SHP77 (cell line): ENCODE measurements at regions not wholly inside any gene's neighbourhood (a gene's known extent, or its start where the extent isn't known, plus 50 kb on each side); places are given as distances from the start of the nearest gene placed in this dataset.
"Not testable (repeated sequence)": the region's sequence is repeated elsewhere in the genome, so short reads cannot be mapped to it uniquely, and the experiment has no call there.

Experiments
- DNase-seq, 2 experiments: peaks; one replicate each; lab custom pipeline; 2025; lab: John Stamatoyannopoulos, UW

- DNase-seq = no peak
Observed at GRCh38 chr4:14916554-14917297, 85.6 kb upstream of the CPEB2 start.

GRCh38 chr4:14917298-14917633, 85.0 kb upstream of the CPEB2 start:
- no peak for DNase-seq

DNA sequence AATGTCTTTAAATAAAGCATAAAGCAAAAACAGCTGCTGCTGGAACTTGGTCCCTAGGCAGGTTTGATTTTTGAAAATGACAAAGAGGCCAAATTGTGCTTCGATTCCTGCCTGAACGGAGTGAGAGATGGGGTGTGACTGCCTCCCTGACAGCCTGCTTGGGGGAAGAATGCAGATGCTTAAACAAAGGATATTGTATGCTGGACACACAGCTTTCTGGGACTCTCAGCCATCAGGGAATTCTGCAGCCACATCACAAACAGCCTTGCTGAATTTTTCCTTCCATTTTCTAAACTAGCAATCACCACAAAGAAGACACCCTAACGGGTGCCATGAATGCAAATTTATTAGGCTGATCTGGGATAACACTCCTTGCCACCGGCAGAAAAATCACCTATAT, 83.9 kb upstream of the CPEB2 start:
- DNase-seq = no peak

- no peak for DNase-seq
Observed at GRCh38 chr4:14919785-14920184, 82.5 kb upstream of the CPEB2 start.

DNA sequence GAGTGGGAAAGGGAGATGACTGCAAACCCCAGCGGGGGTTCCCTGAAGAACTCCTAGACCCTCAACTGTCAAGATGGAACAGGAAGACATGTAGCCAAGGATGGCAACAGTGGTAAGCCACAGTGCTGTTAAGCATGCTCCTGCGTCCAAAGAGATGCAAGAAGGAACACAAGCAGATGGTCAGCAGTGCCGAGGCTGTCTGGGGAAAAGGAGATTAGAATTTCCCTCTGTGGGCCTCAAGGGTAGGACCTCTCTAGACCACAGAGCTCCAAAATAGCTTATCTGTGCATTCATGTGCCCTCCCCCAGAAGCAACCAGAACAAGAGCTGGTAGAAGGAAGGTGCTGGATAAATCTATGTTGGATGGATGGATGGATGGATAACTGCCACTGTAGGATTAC, 82.0 kb upstream of the CPEB2 start:
- DNase-seq = no peak

GRCh38 chr4:14920759-14921320, 81.4 kb upstream of the CPEB2 start:
- no peak for DNase-seq

DNA sequence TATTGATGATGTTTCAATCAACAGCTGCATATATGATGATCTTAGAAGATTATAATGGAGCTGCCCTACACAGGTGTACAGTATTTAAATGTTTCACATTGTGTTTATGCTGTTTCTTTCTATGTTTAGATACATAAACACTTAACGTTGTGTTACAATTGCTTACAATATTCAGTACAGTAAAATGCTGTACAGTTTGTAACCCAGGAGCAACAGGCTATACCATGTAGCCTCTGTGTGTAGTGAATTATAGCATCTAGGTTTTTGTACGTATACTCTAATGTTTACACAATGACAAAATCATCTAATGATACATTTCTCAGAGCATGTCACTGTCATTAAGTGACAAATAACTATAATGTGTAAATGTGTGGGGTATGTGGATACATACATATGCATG, 80.5 kb upstream of the CPEB2 start:
- not testable (repeated sequence) for DNase-seq

- no peak for DNase-seq
Observed at GRCh38 chr4:14924076-14924811, 78.0 kb upstream of the CPEB2 start.

DNA sequence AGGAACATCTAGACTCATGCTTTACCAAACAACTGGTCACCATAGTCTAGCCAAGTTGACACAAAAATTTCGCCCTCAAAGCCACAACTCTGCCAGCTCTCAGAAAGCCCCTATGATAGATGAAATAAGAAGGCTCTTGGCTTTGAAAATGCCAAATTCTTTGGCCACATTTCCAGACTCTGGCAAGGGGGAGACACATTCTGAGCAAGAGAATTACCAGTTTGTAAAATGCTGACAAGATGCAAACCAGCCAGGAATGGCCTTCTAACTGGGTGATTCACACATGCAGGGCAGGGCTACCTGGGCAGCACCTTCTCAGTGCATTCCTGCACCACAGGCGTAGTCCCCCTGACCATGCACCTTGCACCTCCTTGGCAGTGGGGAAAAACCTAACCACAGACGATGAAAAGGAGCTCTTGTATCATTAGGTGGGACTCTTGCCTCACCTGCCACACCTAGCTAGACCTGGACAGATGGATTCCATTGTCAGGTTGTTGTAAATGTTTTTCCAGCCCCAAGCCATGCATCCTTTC, 77.4 kb upstream of the CPEB2 start:
- DNase-seq = no peak

DNA sequence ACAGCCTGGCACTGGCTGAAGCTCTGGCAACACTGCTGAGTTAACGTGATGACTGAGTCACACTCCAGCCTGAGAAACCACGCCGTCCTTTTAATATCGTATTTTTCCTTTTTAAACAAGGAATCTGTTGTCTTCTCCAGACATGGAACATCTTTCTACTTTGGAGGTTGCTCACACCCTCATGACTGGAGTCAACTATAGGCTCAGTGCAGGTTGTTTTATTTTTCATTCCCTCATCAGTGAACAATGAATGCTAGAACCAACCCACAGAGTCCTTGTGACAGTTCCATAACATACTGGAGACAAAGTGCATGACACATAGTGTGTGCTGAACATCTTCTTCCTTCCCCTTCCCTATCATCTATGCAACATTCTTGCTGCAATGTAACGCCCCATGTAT, 76.8 kb upstream of the CPEB2 start:
- DNase-seq = no peak

GRCh38 chr4:14926368-14926767, 75.9 kb upstream of the CPEB2 start:
- DNase-seq = no peak

GRCh38 chr4:14928035-14928434, 74.2 kb upstream of the CPEB2 start:
- DNase-seq = no peak

DNA sequence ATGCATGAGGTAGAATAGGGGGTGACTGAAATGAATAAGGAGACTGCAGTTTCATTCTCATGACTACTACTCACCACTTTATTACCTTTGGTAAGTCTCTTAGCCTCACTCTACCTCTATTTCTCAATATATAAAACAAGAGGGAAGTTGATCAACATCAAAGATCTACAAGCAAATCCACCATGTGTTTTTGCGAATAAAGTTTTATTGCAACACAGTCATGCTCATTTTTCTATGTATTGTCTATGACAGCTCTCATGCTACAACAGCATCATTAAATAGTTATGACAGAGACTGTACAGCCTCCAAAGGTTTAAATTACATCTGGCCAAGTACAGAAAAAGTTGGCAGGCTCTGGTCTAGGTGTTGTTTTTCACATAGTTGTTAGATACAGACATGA, 72.6 kb upstream of the CPEB2 start:
- no peak for DNase-seq

- no peak for DNase-seq
Observed at GRCh38 chr4:14934704-14935390, 67.4 kb upstream of the CPEB2 start.

- no peak for DNase-seq
Observed at GRCh38 chr4:14943749-14944148, 58.5 kb upstream of the CPEB2 start.

DNA sequence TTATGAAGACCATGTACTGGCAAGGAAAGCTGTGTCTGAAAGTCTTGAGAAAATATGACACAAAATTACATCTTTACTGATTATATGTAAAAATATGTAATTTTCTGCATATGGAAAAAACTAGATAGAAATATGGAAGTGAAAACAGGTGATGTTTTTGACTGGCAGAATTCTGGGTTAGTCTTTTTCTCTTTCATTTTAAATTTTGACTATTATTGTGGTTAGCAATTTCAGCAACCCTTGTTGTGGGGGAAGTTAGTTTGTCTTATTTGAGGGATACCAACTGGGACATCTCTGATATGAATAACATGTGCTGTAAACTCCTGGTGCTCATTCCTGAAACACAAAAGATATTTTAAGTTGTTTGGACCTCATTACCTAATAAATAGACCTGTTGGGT, 49.9 kb upstream of the CPEB2 start:
- no peak for DNase-seq
